ENCODE measurements at regions not wholly inside any gene's neighbourhood (a gene's known extent, or its start where the extent isn't known, plus 50 kb on each side); places are given as distances from the start of the nearest gene placed in this dataset.

DNA sequence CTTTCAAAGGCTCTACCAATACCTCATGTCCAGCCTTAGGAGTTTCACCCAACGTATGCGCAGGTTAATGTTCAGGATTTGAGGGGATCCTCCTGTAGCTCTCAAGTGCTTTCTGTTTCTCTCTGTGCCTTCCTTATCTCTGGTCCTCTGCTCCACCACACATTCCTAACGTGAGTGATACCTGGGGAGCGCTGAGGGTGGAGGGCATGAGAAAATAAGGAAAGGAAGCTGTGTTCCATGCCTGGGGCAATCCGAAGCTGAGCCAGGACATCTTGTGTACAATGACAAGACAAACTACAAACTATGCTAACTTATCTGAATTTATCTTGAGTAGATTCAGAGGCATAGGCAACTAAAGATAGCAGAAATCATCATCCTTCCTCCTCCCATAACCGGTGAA, 136.4 kb downstream of the SST start:
- H3K36me3 ChIP-seq = no peaks in the 10 kb centered on the region
- no peaks in the 10 kb centered on the region for H3K4me1 ChIP-seq
- WGBS, 2 donors = 58 to 78% methylated on average over 6 of the region's 6 CpGs
- H3K27ac ChIP-seq = no peak overlapping the region
- no peaks in the 10 kb centered on the region for H3K9me3 ChIP-seq
- H3K4me3 ChIP-seq = no peak overlapping the region
- no peak for ATAC-seq (ENCODE audit: low FRiP score in 2 of 2)
- no peaks in the 10 kb centered on the region for H3K27me3 ChIP-seq
- TF ChIP-seq, protein P1, sequence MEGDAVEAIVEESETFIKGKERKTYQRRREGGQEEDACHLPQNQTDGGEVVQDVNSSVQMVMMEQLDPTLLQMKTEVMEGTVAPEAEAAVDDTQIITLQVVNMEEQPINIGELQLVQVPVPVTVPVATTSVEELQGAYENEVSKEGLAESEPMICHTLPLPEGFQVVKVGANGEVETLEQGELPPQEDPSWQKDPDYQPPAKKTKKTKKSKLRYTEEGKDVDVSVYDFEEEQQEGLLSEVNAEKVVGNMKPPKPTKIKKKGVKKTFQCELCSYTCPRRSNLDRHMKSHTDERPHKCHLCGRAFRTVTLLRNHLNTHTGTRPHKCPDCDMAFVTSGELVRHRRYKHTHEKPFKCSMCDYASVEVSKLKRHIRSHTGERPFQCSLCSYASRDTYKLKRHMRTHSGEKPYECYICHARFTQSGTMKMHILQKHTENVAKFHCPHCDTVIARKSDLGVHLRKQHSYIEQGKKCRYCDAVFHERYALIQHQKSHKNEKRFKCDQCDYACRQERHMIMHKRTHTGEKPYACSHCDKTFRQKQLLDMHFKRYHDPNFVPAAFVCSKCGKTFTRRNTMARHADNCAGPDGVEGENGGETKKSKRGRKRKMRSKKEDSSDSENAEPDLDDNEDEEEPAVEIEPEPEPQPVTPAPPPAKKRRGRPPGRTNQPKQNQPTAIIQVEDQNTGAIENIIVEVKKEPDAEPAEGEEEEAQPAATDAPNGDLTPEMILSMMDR (IDR thresholded peaks at IDR 0.05) = no peak
- TF ChIP-seq POLR2AphosphoS5 (IDR thresholded peaks at IDR 0.05) = no peak
- no peak for TF ChIP-seq POLR2A (IDR thresholded peaks at IDR 0.05)
- no peak for DNase-seq

DNA sequence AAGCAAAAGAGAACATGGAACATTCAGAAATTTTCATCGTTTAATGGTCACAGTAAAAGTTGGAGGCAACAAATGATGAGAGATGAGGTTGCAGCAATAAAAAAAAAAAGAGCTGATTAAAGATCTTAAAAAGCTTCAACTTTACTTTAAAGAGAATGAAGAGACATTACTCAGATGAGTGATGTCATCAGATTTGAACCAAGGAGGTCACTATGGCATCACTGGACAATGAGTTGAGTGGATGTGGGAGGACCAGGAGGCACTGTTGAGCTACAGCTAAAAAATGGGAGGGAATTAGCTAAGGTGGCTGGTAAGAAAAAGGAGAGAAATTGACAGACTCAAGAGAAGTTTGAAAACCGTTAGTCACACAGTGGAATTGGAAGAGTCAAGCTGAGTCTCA, 138.4 kb downstream of the SST start:
- Histone ChIP-seq H3K4me3 (no peak overlapping the region), H3K4me1 (no peaks in the 10 kb centered on the region), H3K27me3 (no peaks in the 10 kb centered on the region), H3K9me3 (no peaks in the 10 kb centered on the region), H3K36me3 (no peaks in the 10 kb centered on the region), H3K27ac (no peak overlapping the region)
- ATAC-seq (ENCODE audit: low FRiP score in 2 of 2) (no peak), DNase-seq (no peak)
- WGBS, 2 donors = 76 to 78% methylated on average over 2 of the region's 2 CpGs
- TF ChIP-seq POLR2A (IDR thresholded peaks at IDR 0.05) (no peak), POLR2AphosphoS5 (IDR thresholded peaks at IDR 0.05) (no peak), EP300 (IDR thresholded peaks at IDR 0.05) (no peak)
- TF ChIP-seq, protein P1 (IDR thresholded peaks at IDR 0.05) = no peak

DNA sequence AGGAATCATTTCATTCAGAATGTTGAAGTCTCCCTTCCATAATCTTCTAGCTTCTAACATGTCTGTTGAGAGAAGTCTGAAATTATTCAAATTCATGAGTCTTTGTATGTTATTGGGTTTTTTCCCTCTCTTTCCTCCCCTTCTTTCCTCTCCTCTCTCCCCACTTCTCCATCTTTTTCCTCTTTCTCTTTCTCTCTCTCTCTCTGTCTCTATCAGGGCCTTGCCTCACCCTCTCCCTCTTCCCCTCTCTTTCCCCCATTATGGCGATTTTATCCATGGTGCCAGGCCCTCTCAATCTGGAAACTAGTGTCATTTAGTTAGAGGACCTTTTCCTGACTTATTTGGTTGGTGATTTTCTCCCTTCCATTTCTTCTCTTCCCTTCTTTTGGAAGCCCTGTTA, 147.3 kb downstream of the SST start:
- H3K9me3 ChIP-seq = no peaks in the 10 kb centered on the region
- DNase-seq = no peak
- no peak overlapping the region for H3K27ac ChIP-seq
- H3K36me3 ChIP-seq = no peaks in the 10 kb centered on the region
- no peak for ATAC-seq (ENCODE audit: low FRiP score in 2 of 2)
- TF ChIP-seq, protein P1 (IDR thresholded peaks at IDR 0.05) = no peak
- TF ChIP-seq EP300 (IDR thresholded peaks at IDR 0.05) (no peak), POLR2AphosphoS5 (IDR thresholded peaks at IDR 0.05) (no peak), POLR2A (IDR thresholded peaks at IDR 0.05) (no peak)
- WGBS, 2 donors = 56 to 80% methylated on average over 1 of the region's 1 CpG
- no peak overlapping the region for H3K4me3 ChIP-seq
- H3K27me3 ChIP-seq = no peaks in the 10 kb centered on the region
- H3K4me1 ChIP-seq = no peaks in the 10 kb centered on the region

DNA sequence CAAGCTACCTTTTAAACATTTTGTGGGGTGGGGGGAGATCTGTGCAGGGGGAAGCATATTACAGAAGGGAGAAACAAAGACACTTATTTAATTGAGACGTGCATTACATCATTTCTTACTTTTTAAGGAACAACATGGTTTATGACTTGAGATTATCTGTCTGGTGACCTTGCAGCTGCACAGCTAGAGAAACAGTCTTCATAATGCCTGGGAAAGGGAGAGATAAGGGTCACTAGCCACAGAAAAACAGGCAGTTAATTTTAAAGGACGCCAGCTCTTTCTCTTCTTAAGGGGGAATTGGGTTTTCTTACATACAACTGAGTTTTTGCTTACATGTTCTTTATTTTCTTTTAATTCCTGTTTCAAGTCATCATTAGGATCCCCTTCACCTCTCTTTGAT, 147.9 kb downstream of the SST start:
- H3K36me3 ChIP-seq = no peaks in the 10 kb centered on the region
- no peak overlapping the region for H3K4me3 ChIP-seq
- ATAC-seq (ENCODE audit: low FRiP score in 2 of 2) = no peak
- 50 to 52% methylated on average over 2 of the region's 2 CpGs for WGBS, 2 donors
- H3K4me1 ChIP-seq = no peaks in the 10 kb centered on the region
- H3K27me3 ChIP-seq = no peaks in the 10 kb centered on the region
- H3K9me3 ChIP-seq = no peaks in the 10 kb centered on the region
- no peak for DNase-seq
- TF ChIP-seq EP300 (IDR thresholded peaks at IDR 0.05) = no peak
- TF ChIP-seq, protein P1 (IDR thresholded peaks at IDR 0.05) = no peak
- TF ChIP-seq POLR2AphosphoS5 (IDR thresholded peaks at IDR 0.05) = no peak
- no peak for TF ChIP-seq POLR2A (IDR thresholded peaks at IDR 0.05)
- H3K27ac ChIP-seq = no peak overlapping the region

DNA sequence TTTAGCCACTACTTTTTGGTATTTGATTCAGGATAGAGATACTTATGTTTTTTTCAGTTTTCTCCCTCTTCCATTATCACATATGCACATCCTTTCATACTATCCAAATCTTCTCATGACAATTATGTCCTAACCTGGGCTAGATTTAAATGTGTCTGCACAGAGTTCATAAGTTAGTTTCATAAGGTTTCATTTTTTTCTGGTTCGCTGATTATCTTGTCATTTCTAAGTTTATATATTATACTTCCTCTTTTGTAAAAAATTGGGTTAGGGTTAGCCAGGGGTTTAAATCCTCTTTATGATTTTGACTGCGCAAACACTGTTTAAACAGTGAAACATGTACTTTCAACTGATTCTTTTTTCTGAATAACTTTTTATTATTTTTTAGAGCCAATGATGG, 148.6 kb downstream of the SST start:
- Histone ChIP-seq H3K27ac (no peak overlapping the region), H3K4me3 (no peak overlapping the region), H3K4me1 (no peaks in the 10 kb centered on the region), H3K36me3 (no peaks in the 10 kb centered on the region), H3K9me3 (no peaks in the 10 kb centered on the region), H3K27me3 (no peaks in the 10 kb centered on the region)
- WGBS, 2 donors = 75 to 86% methylated on average over 2 of the region's 2 CpGs
- TF ChIP-seq, protein P1 (IDR thresholded peaks at IDR 0.05) = no peak
- no peak for TF ChIP-seq POLR2A (IDR thresholded peaks at IDR 0.05)
- no peak for TF ChIP-seq EP300 (IDR thresholded peaks at IDR 0.05)
- no peak for TF ChIP-seq POLR2AphosphoS5 (IDR thresholded peaks at IDR 0.05)
- no peak for DNase-seq
- ATAC-seq (ENCODE audit: low FRiP score in 2 of 2) = no peak
